HK-2 (cell line): ENCODE measurements at regions not wholly inside any gene's neighbourhood (a gene's known extent, or its start where the extent isn't known, plus 50 kb on each side); places are given as distances from the start of the nearest gene placed in this dataset.

Source experiments
- DNase-seq: peaks from one replicate; pipeline ENCODE4 v3.0.0-alpha.2; 2018; ENCODE audit not compliant: unreplicated experiment

GRCh38 chr6:26285143-26286134, 79.6 kb upstream of the BTN3A2 start:
- peak; percentile 97 for DNase-seq

DNA sequence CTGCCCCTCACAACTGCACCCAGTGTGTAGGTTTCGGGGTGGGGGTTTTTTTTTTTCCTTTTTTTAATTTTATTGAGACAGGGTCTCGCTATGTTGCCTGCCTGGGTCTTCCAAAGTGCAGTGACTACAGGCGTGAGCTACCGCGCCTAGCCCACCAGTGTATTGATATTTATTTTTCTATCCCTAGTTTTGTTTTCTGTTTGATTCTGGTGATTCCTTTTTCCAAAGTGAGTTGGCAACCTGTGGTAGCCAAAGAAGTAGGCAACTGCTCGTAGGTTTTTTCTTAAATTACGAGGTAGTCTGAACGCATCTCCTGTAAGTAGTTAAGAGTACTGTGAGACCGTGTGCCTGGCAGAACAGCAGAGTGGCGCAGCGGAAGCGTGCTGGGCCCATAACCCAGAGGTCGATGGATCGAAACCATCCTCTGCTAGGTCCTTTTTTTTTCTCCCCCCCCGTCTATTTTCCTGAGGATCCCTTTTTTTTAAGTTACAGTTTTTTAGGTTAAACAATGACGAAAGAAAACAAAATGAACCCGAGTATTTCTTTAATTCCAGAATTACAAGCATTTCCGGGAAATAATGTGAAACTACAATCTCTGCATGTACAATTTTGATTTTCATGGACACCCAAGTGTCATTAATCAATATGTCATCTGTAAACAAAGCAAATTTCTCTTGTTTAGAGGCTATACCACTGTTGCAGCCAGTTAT, 78.7 kb upstream of the BTN3A2 start:
- DNase-seq, result peak; percentile 75

DNA sequence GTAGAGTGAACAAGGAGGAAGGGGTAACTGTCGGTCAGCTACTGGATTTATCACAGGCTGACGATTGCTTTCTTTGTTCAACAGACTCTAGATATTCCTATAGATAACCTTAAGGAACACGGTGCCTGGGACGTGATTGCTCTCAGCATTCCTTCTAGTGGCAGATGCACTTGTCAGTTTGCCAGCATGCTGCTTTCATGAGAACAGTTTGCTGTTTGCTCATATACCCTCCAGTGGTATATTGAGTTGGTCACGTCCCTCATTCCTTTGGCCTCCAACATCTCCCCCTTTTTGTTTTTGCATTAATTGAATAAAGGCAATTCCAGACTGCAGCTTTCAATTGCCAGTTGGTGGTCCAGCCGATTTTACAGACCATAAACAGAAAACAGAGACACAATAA, 76.8 kb upstream of the BTN3A2 start:
- no peak for DNase-seq

DNA sequence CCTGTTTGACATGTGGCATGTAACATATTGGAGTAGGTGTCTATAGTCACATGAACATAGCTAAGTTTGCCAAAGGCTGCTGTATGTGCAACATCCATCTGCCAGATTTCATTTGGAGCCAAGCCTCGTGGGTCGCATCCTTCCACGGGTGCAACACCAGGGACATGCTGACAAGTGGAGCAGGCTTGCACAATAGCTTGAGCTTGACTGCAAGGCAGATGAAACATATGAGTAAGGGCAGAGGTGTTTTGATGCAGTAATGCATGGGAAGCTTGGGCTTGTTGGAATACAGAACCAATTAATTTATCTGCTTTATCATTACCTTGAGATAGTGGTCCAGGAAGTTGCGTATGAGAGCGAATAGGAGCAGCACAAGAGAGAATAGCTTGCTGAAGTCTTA, 74.1 kb upstream of the BTN3A2 start:
- DNase-seq, result no peak

GRCh38 chr6:26292709-26293108, 72.3 kb upstream of the BTN3A2 start:
- DNase-seq, result no peak

- DNase-seq, result no peak
These were observed 70.7 kb upstream of the BTN3A2 start for GRCh38 chr6:26294302-26294701.

- DNase-seq, result peak; percentile 58
These were observed 69.1 kb upstream of the BTN3A2 start for GRCh38 chr6:26295691-26296555.

- DNase-seq, result no peak
These were observed 68.5 kb upstream of the BTN3A2 start for GRCh38 chr6:26296556-26296856.

DNA sequence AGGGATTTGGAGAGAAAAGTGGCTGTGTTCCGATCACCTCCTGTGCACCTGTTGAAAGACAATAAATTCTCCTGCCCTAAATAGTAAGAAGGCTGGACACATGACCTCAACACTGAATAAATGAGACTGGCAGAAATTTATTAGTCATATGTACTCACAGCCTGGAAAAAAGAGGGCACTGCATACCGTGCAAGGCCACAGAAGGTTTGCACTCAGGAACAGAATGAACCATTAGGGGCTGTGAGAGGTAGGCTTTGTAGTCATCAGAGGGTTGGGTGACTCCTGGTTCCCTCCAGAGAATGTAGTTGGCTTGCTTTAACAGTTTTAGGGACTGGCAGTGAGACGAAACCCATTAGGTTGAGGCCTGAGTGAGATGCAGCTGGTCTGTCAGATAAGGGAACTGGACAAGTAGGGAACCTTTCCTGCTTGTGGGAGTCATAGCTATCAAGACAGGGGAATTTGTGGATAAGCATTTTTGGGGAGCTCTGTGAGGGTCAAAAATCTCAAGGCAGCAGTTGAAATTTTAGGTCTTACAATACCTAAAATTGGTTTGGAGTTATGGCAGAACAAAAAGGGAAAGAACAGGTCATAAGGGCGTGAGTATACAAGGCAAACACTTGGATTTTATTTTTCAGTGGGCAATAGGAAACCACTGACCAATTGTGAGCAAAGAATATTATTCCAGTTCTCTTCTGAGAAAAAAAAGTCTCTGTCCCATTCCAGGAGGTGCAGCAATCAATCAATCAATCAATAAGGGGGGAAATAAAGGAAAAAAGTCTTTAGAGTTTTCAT, 67.9 kb upstream of the BTN3A2 start:
- no peak for DNase-seq

DNA sequence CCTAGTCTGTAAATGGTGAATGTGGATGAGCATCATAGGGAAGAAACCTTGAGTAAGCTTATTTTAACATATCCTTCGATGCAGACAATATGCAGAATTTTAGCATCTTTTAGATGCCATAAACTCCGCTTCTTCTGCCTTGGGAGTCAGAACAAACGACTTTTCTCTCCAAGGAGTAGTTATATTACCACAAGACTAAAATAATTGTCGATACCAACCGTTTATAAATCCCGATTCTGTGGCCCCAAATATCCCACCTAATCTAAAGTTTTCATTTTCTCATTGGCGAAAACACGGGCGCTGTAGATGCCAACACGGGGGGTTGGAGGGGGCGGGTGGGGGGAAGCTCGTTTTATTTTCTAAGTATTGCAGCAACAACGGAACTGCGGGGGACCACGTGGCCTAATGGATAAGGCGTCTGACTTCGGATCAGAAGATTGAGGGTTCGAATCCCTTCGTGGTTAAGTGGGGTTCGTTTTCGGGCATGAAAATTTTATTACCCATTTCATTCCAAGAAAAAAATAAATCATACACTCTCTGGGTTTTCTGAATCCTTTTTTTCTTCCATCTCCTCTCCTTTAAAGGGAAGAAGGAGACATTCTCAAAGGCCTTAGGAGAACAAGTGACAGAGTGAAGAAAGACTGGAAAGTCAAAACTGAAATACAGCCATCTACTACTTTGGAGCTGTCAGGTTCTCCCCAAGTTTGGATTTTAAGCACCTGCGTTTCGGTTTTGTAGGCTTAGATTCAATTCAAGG, 65.5 kb upstream of the BTN3A2 start:
- no peak for DNase-seq

- no peak for DNase-seq
These were observed 65.0 kb upstream of the BTN3A2 start for GRCh38 chr6:26300043-26300331.

DNA sequence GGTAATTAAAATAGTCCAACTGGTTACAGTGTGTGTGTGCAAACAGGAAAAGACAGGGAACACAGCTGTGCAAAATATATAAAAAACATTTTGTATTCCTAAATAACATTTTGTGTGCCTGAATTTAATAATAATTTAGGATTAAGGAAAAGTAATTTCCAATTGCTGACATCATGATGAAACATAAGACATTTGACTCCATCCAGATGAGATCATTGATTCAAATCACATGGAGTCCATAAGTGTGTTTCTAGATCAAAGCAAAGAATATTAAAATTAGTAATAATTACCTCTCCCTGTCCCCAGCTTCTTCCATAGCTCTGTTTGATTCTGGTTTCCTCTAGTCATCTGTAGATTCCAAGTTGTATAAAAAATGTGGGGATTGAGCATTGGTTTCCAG, 64.6 kb upstream of the BTN3A2 start:
- no peak for DNase-seq

DNA sequence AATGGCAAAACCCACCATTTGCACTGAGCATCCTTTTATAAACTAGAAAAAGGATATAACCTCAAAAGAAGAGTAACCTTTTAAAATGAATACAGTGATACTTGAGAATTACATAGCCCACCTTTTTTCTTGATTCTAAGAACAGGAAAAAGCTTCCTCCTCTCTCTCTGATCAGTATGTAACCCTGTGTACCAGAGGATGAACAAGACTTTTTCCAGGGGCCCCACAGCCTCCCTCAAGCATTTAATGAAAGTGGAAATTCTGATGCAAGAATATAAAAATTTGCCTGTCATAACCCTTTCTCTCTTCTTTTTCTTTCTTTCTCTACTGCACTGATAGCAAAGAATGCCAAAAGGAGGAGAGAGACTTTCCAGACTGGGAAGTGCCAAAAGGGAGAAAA, 64.2 kb upstream of the BTN3A2 start:
- DNase-seq, result no peak

- no peak for DNase-seq
These were observed 63.4 kb upstream of the BTN3A2 start for GRCh38 chr6:26301638-26302037.

DNA sequence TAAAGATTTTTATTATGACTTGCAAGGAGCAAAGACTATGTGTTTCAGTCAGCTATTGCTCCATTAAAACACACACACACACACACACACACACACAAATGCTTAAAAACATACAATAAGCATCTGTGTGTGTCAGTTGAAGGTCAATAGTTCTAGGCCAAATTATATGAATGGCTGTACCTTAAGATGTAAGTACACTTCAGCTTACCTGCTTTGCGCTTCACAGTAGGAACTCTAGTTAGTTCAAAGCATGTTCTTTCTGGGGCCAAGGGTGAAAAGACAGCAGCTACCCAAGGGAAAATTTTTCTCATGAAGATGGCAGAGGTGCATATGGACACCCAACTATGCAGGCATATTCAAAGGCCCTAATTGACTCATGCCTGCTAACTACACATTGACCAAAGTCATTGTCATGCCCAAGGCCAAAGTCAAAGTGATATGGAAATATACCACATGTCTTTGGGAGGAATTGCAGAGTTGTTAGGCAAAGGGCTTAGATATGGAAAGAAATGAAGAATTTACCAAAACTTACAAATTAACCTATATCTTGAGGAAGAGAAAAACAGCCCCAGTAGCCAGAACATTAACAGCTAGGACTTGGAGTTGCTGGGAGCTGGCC, 61.9 kb upstream of the BTN3A2 start:
- DNase-seq, result no peak

DNA sequence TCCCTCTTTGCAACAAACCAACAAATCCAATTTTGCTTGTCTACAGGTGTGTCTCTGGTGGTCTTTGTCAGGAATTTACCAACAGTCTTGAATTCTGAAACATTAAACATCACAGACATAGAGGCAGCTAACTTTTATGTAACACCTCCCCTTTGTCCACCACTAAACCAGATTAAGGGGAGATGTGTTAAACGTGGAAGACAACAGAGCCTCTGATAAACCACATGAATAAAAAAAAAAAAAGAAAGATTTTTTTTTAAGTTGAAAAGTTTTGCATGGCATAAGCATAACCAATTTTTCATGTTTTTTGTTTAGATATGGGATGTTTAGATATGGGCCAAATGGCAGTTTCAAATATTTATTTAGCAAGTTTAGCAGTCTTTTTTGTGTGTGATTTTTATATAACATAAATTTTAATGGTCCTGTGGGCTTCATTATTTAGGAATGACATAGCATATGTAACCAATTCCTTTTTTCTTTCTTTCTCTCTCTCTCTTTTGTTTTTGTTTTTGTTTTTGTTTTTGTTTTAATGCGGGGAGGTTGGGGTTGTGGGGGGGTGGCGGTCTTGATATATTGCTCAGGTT, 60.7 kb upstream of the BTN3A2 start:
- DNase-seq, result no peak

- peak; percentile 79 for DNase-seq
These were observed 60.0 kb upstream of the BTN3A2 start for GRCh38 chr6:26304797-26305640.

DNA sequence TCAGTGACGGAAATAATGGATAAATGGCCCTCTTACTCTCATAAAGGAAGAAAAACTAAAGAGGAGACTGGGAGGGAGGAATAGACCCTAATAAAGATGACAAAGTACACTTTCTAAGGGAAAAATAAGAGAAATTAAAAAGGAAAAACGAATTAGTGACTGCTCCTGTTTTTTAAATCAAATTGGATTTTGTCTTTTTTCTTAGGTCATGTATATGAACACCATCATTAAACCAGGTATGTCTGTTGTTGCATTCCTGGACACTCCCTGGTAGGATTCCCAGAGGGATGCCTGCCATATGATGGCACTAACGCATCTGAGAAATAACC, 59.4 kb upstream of the BTN3A2 start:
- DNase-seq, result no peak

DNA sequence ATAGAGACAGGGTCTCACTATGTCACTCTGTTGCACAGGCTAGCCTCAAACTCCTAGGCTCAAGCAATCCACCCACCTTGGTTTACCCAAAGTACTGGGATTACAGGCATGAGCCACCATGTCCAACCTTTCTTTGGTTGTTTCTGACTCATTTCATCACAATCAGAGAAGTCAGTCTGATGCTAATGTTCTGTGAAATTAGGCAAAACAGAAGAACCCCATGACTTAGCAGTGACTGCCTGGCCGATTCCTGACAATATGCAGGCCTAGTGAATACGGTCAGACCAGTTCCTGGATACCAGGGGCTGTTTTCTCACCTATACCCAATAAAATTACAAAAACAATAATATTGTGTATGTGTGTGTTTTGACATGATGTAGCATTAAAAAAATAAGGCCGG, 58.8 kb upstream of the BTN3A2 start:
- no peak for DNase-seq
